ENCODE measurements at regions not wholly inside any gene's neighbourhood (a gene's known extent, or its start where the extent isn't known, plus 50 kb on each side); places are given as distances from the start of the nearest gene placed in this dataset.

GRCh38 chr11:22079133-22079872 lies 113.6 kb upstream of the ANO5 start:
- WGBS, 2 donors (ENCODE audit: low coverage in 1 of 2), result 21 to 57% methylated on average over 1 of the region's 1 CpG
- no peak overlapping the region for H3K27ac ChIP-seq
- TF ChIP-seq CTCF (IDR thresholded peaks at IDR 0.05), result no peak
- TF ChIP-seq POLR2AphosphoS5 (IDR thresholded peaks at IDR 0.05), result no peak
- no peak for TF ChIP-seq POLR2A (IDR thresholded peaks at IDR 0.05)
- TF ChIP-seq EP300 (IDR thresholded peaks at IDR 0.05), result no peak
- H3K27me3 ChIP-seq, result no peaks in the 10 kb centered on the region
- peaks cover 0 to 4% (median 0%) of the 10 kb centered on the region in 3 donors for H3K9me3 ChIP-seq
- no peaks in the 10 kb centered on the region for H3K4me1 ChIP-seq
- H3K4me3 ChIP-seq, result no peak overlapping the region
- H3K36me3 ChIP-seq, result no peaks in the 10 kb centered on the region
- no peak for ATAC-seq

- no peaks in the 10 kb centered on the region for H3K4me1 ChIP-seq
- TF ChIP-seq POLR2A (IDR thresholded peaks at IDR 0.05) (no peak), POLR2AphosphoS5 (IDR thresholded peaks at IDR 0.05) (no peak), CTCF (IDR thresholded peaks at IDR 0.05) (no peak), EP300 (IDR thresholded peaks at IDR 0.05) (no peak)
- peaks cover 0 to 4% (median 0%) of the 10 kb centered on the region in 3 donors for H3K9me3 ChIP-seq
- ATAC-seq, result no peak
- H3K36me3 ChIP-seq, result no peaks in the 10 kb centered on the region
- H3K4me3 ChIP-seq, result no peak overlapping the region
- no peak overlapping the region for H3K27ac ChIP-seq
- H3K27me3 ChIP-seq, result no peaks in the 10 kb centered on the region
Measured at GRCh38 chr11:22082178-22082577, 110.7 kb upstream of the ANO5 start.

- H3K27me3 ChIP-seq, result no peaks in the 10 kb centered on the region
- H3K27ac ChIP-seq, result no peak overlapping the region
- peaks cover 0 to 4% (median 0%) of the 10 kb centered on the region in 3 donors for H3K9me3 ChIP-seq
- no peaks in the 10 kb centered on the region for H3K4me1 ChIP-seq
- no peak for ATAC-seq
- no peak overlapping the region for H3K4me3 ChIP-seq
- TF ChIP-seq CTCF (IDR thresholded peaks at IDR 0.05) (no peak), EP300 (IDR thresholded peaks at IDR 0.05) (no peak), POLR2A (IDR thresholded peaks at IDR 0.05) (no peak), POLR2AphosphoS5 (IDR thresholded peaks at IDR 0.05) (no peak)
- H3K36me3 ChIP-seq, result no peaks in the 10 kb centered on the region
Measured at GRCh38 chr11:22082788-22083187, 110.1 kb upstream of the ANO5 start.

GRCh38 chr11:22084056-22084455 lies 108.8 kb upstream of the ANO5 start:
- TF ChIP-seq POLR2AphosphoS5 (IDR thresholded peaks at IDR 0.05) (no peak), CTCF (IDR thresholded peaks at IDR 0.05) (no peak), POLR2A (IDR thresholded peaks at IDR 0.05) (no peak), EP300 (IDR thresholded peaks at IDR 0.05) (no peak)
- no peak overlapping the region for H3K4me3 ChIP-seq
- 64 to 70% methylated on average over 1 of the region's 1 CpG for WGBS, 2 donors (ENCODE audit: low coverage in 1 of 2)
- no peaks in the 10 kb centered on the region for H3K4me1 ChIP-seq
- H3K36me3 ChIP-seq, result no peaks in the 10 kb centered on the region
- ATAC-seq, result no peak
- peaks cover 0 to 4% (median 0%) of the 10 kb centered on the region in 3 donors for H3K9me3 ChIP-seq
- no peaks in the 10 kb centered on the region for H3K27me3 ChIP-seq
- H3K27ac ChIP-seq, result no peak overlapping the region

GRCh38 chr11:22084564-22084963 lies 108.3 kb upstream of the ANO5 start:
- Histone ChIP-seq H3K36me3 (no peaks in the 10 kb centered on the region), H3K4me3 (no peak overlapping the region), H3K9me3 (peaks cover 0 to 4% (median 0%) of the 10 kb centered on the region in 3 donors), H3K4me1 (no peaks in the 10 kb centered on the region), H3K27me3 (no peaks in the 10 kb centered on the region), H3K27ac (no peak overlapping the region)
- ATAC-seq, result no peak
- no peak for TF ChIP-seq POLR2A (IDR thresholded peaks at IDR 0.05)
- TF ChIP-seq POLR2AphosphoS5 (IDR thresholded peaks at IDR 0.05), result no peak
- TF ChIP-seq EP300 (IDR thresholded peaks at IDR 0.05), result no peak
- no peak for TF ChIP-seq CTCF (IDR thresholded peaks at IDR 0.05)
